HCT116 (cell line): ENCODE measurements at regions not wholly inside any gene's neighbourhood (a gene's known extent, or its start where the extent isn't known, plus 50 kb on each side); places are given as distances from the start of the nearest gene placed in this dataset.

Source experiments
- ATAC-seq: fragments of 200-7000 bp; cut with Tn5 transposase; 2 replicates; pipeline ENCODE4 v1.9.1; 2020; ENCODE audit warnings: mild to moderate bottlenecking, moderate library complexity
- BruUV-seq: library from RNA; stranded (reverse); fragments of 400-500 nt; replicated peaks from 2 replicates; lab custom pipeline; 2021; lab: Mats Ljungman, UMichigan
- CTCF ChIA-PET: fragments of 300-600 bp; sonication (Branson Sonifier 250); formaldehyde crosslinking; loops from one replicate; lab custom pipeline; 2021; ENCODE audit warnings: antibody characterized with exemption; lab: Charles Lee
- POLR2A ChIA-PET: fragments of 300-600, 350-600 bp; sonication (Branson Sonifier 250); formaldehyde crosslinking; loops from one replicate; lab custom pipeline; 2021; ENCODE audit warnings: antibody characterized with exemption; lab: Charles Lee
- RAD21 ChIA-PET, 2 experiments: fragments of 300-600 bp; sonication (Branson Sonifier 250); formaldehyde crosslinking; loops; one replicate each; lab custom pipeline; 2023; ENCODE audit warnings: low total read pairs in 2 of 2; ENCODE audit not compliant: uncharacterized antibody in 2 of 2, unreplicated experiment in 2 of 2, low non-redundant PET in 1 of 2; lab: Charles Lee
- DNase-seq: peaks from one replicate; pipeline ENCODE4 v3.0.0-alpha.2; 2010; ENCODE audit warnings: low read depth, low spot score
- H2AFZ ChIP-seq: fragments of 200-600 bp; shearing (Covaris generic), sonication (generic); 2 replicates; pipeline ENCODE4 v1.6.1; 2017; ENCODE audit warnings: low read depth, mixed run types, mixed read lengths, antibody characterized with exemption, low read length; ENCODE audit not compliant: poor library complexity, severe bottlenecking
- H3K27ac ChIP-seq: 2 replicates; pipeline ENCODE4 v1.5.1; 2012; ENCODE audit warnings: low read depth, low read length
- H3K27me3 ChIP-seq: fragments of 200-600 bp; sonication (generic); 2 replicates; pipeline ENCODE4 v1.6.1; 2016; ENCODE audit warnings: mixed run types, low read length, mixed read lengths; ENCODE audit not compliant: insufficient read depth
- H3K36me3 ChIP-seq, 2 experiments: fragments of 200-500 bp in 1 of 2; fragments of 200-600 bp in 1 of 2; sonication (Bioruptor generic) in 1 of 2; sonication (generic) in 1 of 2; 2 replicates each; pipeline versions ENCODE4 v1.5.1 to v1.6.1; 2014 to 2016; ENCODE audit warnings: low read length in 2 of 2, inconsistent platforms in 1 of 2, mixed read lengths in 1 of 2, mixed run types in 1 of 2; ENCODE audit not compliant: insufficient read depth in 2 of 2, control insufficient read depth in 1 of 2
- H3K4me1 ChIP-seq, 2 experiments: fragments of 200-600 bp in 1 of 2; sonication (generic) in 1 of 2; 2 replicates each; pipeline versions ENCODE4 v1.5.1 to v1.6.1; 2012 to 2017; ENCODE audit warnings: low read length in 2 of 2, inconsistent platforms in 1 of 2, mild to moderate bottlenecking in 1 of 2, mixed read lengths in 1 of 2, mixed run types in 1 of 2, moderate library complexity in 1 of 2; ENCODE audit not compliant: insufficient read depth in 2 of 2, control insufficient read depth in 1 of 2
- H3K4me2 ChIP-seq: fragments of 200-600 bp; sonication (generic); 2 replicates; pipeline ENCODE4 v1.6.1; 2017; ENCODE audit warnings: mixed run types, low read length, mixed read lengths
- H3K4me3 ChIP-seq, 2 experiments: fragments of 200-600 bp in 1 of 2; sonication (generic) in 1 of 2; replicated peaks in 1 of 2; 2 replicates each; pipeline ENCODE4 v1.5.1; 2011 to 2016; ENCODE audit warnings: low read length in 2 of 2, control low read depth in 1 of 2, low read depth in 1 of 2, mild to moderate bottlenecking in 1 of 2, mixed read lengths in 1 of 2, mixed run types in 1 of 2
- H3K79me2 ChIP-seq: fragments of 200-600 bp; sonication (generic); 2 replicates; pipeline ENCODE4 v1.6.1; 2017; ENCODE audit warnings: mild to moderate bottlenecking, mixed run types, low read length, moderate library complexity, mixed read lengths; ENCODE audit not compliant: insufficient read depth
- H3K9ac ChIP-seq: fragments of 200-600 bp; sonication (generic); 2 replicates; pipeline ENCODE4 v1.6.1; 2016; ENCODE audit warnings: low read length, mixed read lengths
- H3K9me2 ChIP-seq: fragments of 200-600 bp; sonication (generic), shearing (Covaris generic); 2 replicates; pipeline ENCODE4 v1.6.1; 2017; ENCODE audit warnings: mixed run types, mild to moderate bottlenecking, moderate library complexity; ENCODE audit not compliant: insufficient read depth
- H3K9me3 ChIP-seq, 2 experiments: fragments of 200-500 bp in 1 of 2; fragments of 200-600 bp in 1 of 2; sonication (Bioruptor generic) in 1 of 2; sonication (generic) in 1 of 2; 2 replicates each; pipeline ENCODE4 v1.6.1; 2014 to 2017; ENCODE audit warnings: low read length in 2 of 2, mixed read lengths in 2 of 2, inconsistent platforms in 1 of 2, low read depth in 1 of 2, mild to moderate bottlenecking in 1 of 2, mixed run types in 1 of 2, moderate library complexity in 1 of 2; ENCODE audit not compliant: control insufficient read depth in 1 of 2, insufficient read depth in 1 of 2
- H4K20me1 ChIP-seq: fragments of 200-600 bp; sonication (generic), shearing (Covaris generic); 2 replicates; pipeline ENCODE4 v1.6.1; 2017; ENCODE audit warnings: mixed run types, mild to moderate bottlenecking, moderate library complexity; ENCODE audit not compliant: insufficient read depth
- ATF3 ChIP-seq: IDR thresholded peaks from 2 replicates; pipeline ENCODE4 v1.6.1; 2012
- CTCF ChIP-seq, 3 experiments: fragments of 200-600 bp in 1 of 3; sonication (generic) in 1 of 3; IDR thresholded peaks in 2 of 3; conservative IDR thresholded peaks in 1 of 3; 2 replicates each; pipeline ENCODE4 v1.5.1; 2012 to 2017; ENCODE audit warnings: low read depth in 2 of 3, low read length in 2 of 3, antibody characterized with exemption in 1 of 3, borderline replicate concordance in 1 of 3, control low read depth in 1 of 3, mild to moderate bottlenecking in 1 of 3, mixed read lengths in 1 of 3, mixed run types in 1 of 3, moderate library complexity in 1 of 3; ENCODE audit not compliant: insufficient read depth in 1 of 3
- EGR1 ChIP-seq: IDR thresholded peaks from 2 replicates; pipeline ENCODE4 v1.6.1; 2012; ENCODE audit warnings: low read depth
- ELF1 ChIP-seq: IDR thresholded peaks from 2 replicates; pipeline ENCODE4 v1.6.1; 2012; ENCODE audit warnings: low read depth, borderline replicate concordance
- EZH2 ChIP-seq: fragments of 200-600 bp; sonication (generic); IDR thresholded peaks from 2 replicates; pipeline ENCODE4 v1.6.1; 2017; ENCODE audit warnings: antibody characterized with exemption, mixed run types
- EZH2phosphoT487 ChIP-seq: fragments of 200-600 bp; IDR thresholded peaks from 2 replicates; pipeline ENCODE4 v1.6.1; 2018; ENCODE audit warnings: antibody characterized with exemption, borderline replicate concordance
- FOSL1 ChIP-seq: IDR thresholded peaks from 2 replicates; pipeline ENCODE4 v1.6.1; 2012; ENCODE audit warnings: low read depth
- POLR2A ChIP-seq: IDR thresholded peaks from 2 replicates; pipeline ENCODE4 v1.7.0; 2011; ENCODE audit warnings: borderline replicate concordance; ENCODE audit not compliant: insufficient read depth, insufficient read length; ENCODE audit errors: extremely low read depth
- POLR2AphosphoS5 ChIP-seq: IDR thresholded peaks from 2 replicates; pipeline ENCODE4 v1.6.1; 2011; ENCODE audit warnings: mild to moderate bottlenecking, low read depth, low read length, moderate library complexity
- RAD21 ChIP-seq: IDR thresholded peaks from 2 replicates; pipeline ENCODE4 v1.6.1; 2012; ENCODE audit warnings: low read depth, mild to moderate bottlenecking
- SIN3A ChIP-seq: IDR thresholded peaks from 2 replicates; pipeline ENCODE4 v1.6.1; 2012; ENCODE audit warnings: low read depth
- SP1 ChIP-seq: IDR thresholded peaks from 2 replicates; pipeline ENCODE4 v1.6.1; 2012; ENCODE audit warnings: low read depth
- TCF7L2 ChIP-seq: IDR thresholded peaks from 2 replicates; pipeline ENCODE4 v1.7.0; 2011; ENCODE audit warnings: borderline replicate concordance, inconsistent platforms; ENCODE audit not compliant: insufficient read depth, insufficient read length; ENCODE audit errors: extremely low read depth
- YY1 ChIP-seq: IDR thresholded peaks from 2 replicates; pipeline ENCODE4 v1.6.1; 2011; ENCODE audit warnings: low read length, low read depth, moderate library complexity, mild to moderate bottlenecking; ENCODE audit not compliant: insufficient replicate concordance; ENCODE audit errors: extremely low read depth
- ZBTB33 ChIP-seq: IDR thresholded peaks from 2 replicates; pipeline ENCODE4 v1.6.1; 2011; ENCODE audit warnings: mild to moderate bottlenecking, low read length, moderate library complexity; ENCODE audit not compliant: insufficient replicate concordance; ENCODE audit errors: extremely low read depth
- ZFX ChIP-seq: fragments of 450-650 bp; IDR thresholded peaks from 2 replicates; pipeline ENCODE4 v1.6.1; 2017
- intact Hi-C: fragments of 100-400 bp; cut with micrococcal nuclease; formaldehyde crosslinking; loops from 2 replicates; pipeline ENCODE4 v1.10.0; 2022

- TF ChIP-seq YY1: no peak
- TF ChIP-seq SP1: no peak
- TF ChIP-seq POLR2AphosphoS5: no peak
- TF ChIP-seq ZFX: no peak
- TF ChIP-seq ELF1: no peak
- no peak for TF ChIP-seq POLR2A
- no peak for TF ChIP-seq FOSL1
- no peak for TF ChIP-seq CTCF (IDR thresholded peaks at IDR 0.05 in 2 of 3, conservative IDR thresholded peaks at IDR 0.05 in 1 of 3; ENCODE audit: borderline replicate concordance in 1 of 3, insufficient read depth in 1 of 3, low read depth in 2 of 3, low read length in 2 of 3)
- no peak for TF ChIP-seq ATF3
- no peak for TF ChIP-seq SIN3A
- TF ChIP-seq EZH2phosphoT487: no peak
- TF ChIP-seq ZBTB33: no peak
- no peak for TF ChIP-seq RAD21
- no peak for TF ChIP-seq EGR1
- TF ChIP-seq TCF7L2: no peak
- no peak for TF ChIP-seq EZH2
- DNase-seq: no peak
- Histone ChIP-seq H3K4me2 (no peak overlapping the region), H3K4me3 (no peak overlapping the region), H3K9ac (no peak overlapping the region), H3K4me1 (no peaks in the 10 kb centered on the region), H4K20me1 (no peaks in the 10 kb centered on the region; the same call in 1 of the 2 replicates), H3K9me3 (no peaks in the 10 kb centered on the region), H3K27ac (no peak overlapping the region), H3K36me3 (no peaks in the 10 kb centered on the region), H3K9me2 (no peaks in the 10 kb centered on the region), H3K27me3 (no peaks in the 10 kb centered on the region), H3K79me2 (no peaks in the 10 kb centered on the region), H2AFZ (no peak overlapping the region)
- ATAC-seq: no peak
- BruUV-seq: no TSS peak
- ChIA-PET CTCF (interaction anchor here (0.6 to 2.1 kb wide), 12 partner anchors 9 to 641 kb away, joined by 3 to 21 read pairs (median 4); no protein-coding TSS in a partner anchor), POLR2A (no interaction called here), RAD21 (interaction anchor here (0.9 to 1.0 kb wide), 2 partner anchors 18 to 597 kb away, joined by 3 read pairs; no protein-coding TSS in a partner anchor)
- intact Hi-C loops: loop anchor here (1.0 to 2.0 kb wide), 6 partner anchors 88 to 1848 kb away; no protein-coding TSS in a partner anchor
Measured at GRCh38 chr12:127381681-127382080, 885.3 kb upstream of the TMEM132C start.
